ENCODE measurements at regions not wholly inside any gene's neighbourhood (a gene's known extent, or its start where the extent isn't known, plus 50 kb on each side); places are given as distances from the start of the nearest gene placed in this dataset.

- TF ChIP-seq CTCF (IDR thresholded peaks at IDR 0.05; ENCODE audit: extremely low read depth in 1 of 2, insufficient read depth in 1 of 2, low read depth in 1 of 2, low read length in 2 of 2) (no peak), POLR2A (IDR thresholded peaks at IDR 0.05; ENCODE audit: low read depth, low read length) (no peak), POLR2AphosphoS5 (IDR thresholded peaks at IDR 0.05; ENCODE audit: insufficient read depth, low read depth, low read length) (no peak), EZH2 (IDR thresholded peaks at IDR 0.05; ENCODE audit: borderline replicate concordance, low read depth, low read length, severe bottlenecking) (no peak), MAX (IDR thresholded peaks at IDR 0.05; ENCODE audit: insufficient read depth, insufficient read length) (no peak), JUN (IDR thresholded peaks at IDR 0.05; ENCODE audit: borderline replicate concordance, insufficient read depth, insufficient read length, low read depth) (no peak)
Measured at GRCh38 chr10:6843481-6843881, 263.4 kb upstream of the PRKCQ start.
